ENCODE measurements at regions not wholly inside any gene's neighbourhood (a gene's known extent, or its start where the extent isn't known, plus 50 kb on each side); places are given as distances from the start of the nearest gene placed in this dataset.

GRCh38 chr13:56102641-56103040, 1038.1 kb upstream of the PRR20A start:
- TF ChIP-seq CTCF (IDR thresholded peaks at IDR 0.05) (no peak), POLR2A (IDR thresholded peaks at IDR 0.05) (no peak)

All from thyroid gland (tissue), 4 donors.